GM19099 (cell line): ENCODE measurements at regions not wholly inside any gene's neighbourhood (a gene's known extent, or its start where the extent isn't known, plus 50 kb on each side); places are given as distances from the start of the nearest gene placed in this dataset.

Experiments used
- POLR2A ChIP-seq: IDR thresholded peaks from 3 replicates; pipeline ENCODE4 v1.6.1; 2011; ENCODE audit warnings: low read depth; ENCODE audit not compliant: insufficient read length; ENCODE audit errors: extremely low read depth

GRCh38 chr12:90261283-90261682 is 552.6 kb upstream of the ATP2B1 start:
- no peak for TF ChIP-seq POLR2A

DNA sequence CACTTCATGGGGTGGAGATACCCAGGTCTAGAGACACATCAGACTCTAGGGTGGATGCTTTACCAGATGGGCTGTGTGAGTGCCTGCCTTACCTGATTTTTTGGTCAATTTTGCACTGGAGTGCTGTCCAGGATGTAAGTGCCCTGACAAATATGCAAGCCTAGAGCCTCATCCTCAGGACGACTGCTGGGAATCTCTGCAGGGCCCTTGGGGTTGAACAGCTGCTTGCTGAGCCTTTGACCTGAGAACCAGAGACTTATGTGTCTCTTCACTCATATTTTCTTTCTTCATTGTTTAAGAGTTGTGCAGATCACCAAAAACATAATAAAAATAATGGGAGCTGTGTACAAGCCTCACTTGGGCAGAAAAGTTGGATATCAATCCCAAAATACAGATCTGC is 551.5 kb upstream of the ATP2B1 start:
- no peak for TF ChIP-seq POLR2A

- TF ChIP-seq POLR2A: no peak
These were observed 549.4 kb upstream of the ATP2B1 start for GRCh38 chr12:90257927-90258624.

GRCh38 chr12:90254796-90255195 is 546.2 kb upstream of the ATP2B1 start:
- TF ChIP-seq POLR2A: no peak

GRCh38 chr12:90253674-90254181 is 545.1 kb upstream of the ATP2B1 start:
- no peak for TF ChIP-seq POLR2A

DNA sequence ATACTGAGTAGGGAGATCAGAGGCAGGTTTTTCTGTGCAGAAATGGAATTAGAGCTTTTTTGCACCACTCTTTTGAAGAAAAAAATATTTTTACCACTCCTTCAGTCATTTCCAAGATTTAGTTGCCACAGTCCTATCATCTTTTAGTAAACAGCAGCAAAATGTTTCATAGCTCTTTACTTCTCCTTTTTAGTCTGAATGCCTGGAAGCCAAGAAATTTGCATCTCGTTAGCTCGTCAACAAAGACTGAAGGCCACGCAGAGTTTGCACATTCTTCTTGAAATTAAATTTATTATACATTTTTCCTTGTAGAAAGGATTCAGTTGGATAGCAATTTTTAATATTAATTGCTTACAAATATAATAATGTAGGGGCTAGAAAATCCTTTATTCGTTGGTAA is 544.5 kb upstream of the ATP2B1 start:
- TF ChIP-seq POLR2A: no peak

- no peak for TF ChIP-seq POLR2A
These were observed 542.1 kb upstream of the ATP2B1 start for GRCh38 chr12:90250766-90251165.

DNA sequence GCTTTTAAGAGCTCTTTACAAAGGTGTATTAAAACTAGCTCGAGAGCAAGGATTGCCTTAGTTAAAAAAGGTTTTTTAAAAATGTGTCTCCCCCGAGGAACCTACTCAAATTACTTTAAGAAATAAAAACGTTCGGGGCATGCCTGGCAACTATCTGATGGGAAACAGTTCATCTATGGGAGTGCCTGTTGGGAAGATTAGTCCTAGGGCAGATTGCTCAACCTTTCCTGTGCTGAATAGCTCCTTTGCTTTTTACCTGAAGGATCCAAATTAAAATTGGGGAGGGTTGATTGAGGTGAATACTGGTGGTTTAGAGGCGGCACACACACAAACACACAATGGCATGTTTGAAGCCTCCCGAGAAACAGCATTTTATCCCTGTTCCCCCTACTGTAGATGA is 541.4 kb upstream of the ATP2B1 start:
- TF ChIP-seq POLR2A: no peak

GRCh38 chr12:90246688-90247087 is 538.0 kb upstream of the ATP2B1 start:
- TF ChIP-seq POLR2A: no peak

DNA sequence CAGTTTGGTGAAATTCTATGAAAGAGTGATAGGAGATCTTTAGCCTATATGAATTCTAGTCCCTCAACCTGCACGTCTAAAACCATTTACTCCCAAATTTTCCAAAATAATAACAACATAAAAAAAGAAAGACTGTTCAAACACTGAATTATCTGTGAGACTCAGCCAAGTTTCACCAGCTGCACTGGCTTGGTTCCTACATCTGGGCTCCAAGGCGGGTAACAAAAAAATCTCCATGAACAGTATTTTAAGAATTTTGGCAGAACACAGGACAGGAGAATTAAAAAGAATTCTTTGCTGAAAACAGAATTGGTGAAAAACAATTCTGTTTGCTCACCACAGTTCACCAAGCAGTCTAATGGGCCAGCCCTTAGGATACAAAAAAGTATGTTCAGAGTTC is 536.8 kb upstream of the ATP2B1 start:
- no peak for TF ChIP-seq POLR2A

DNA sequence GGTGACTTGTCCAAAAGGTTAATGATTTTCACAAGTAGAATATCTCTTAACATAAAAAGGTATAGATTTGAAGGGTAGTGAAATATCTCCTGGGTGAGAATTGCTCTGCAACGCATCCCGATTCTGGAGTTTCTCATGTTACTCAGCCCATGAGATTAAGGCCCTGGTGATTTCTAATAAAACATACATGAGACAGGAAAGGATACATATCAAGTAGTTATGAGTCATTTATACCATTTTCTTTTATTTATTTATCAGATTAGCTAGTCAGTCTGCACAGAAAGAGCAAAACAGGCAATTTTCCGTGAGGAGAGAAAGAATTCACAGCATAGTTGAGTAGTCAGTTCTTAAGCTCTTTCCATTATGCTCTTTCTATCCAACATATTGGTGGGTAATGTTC is 535.6 kb upstream of the ATP2B1 start:
- no peak for TF ChIP-seq POLR2A

- TF ChIP-seq POLR2A: no peak
These were observed 534.6 kb upstream of the ATP2B1 start for GRCh38 chr12:90243211-90243610.

- TF ChIP-seq POLR2A: no peak
These were observed 531.2 kb upstream of the ATP2B1 start for GRCh38 chr12:90239732-90240260.

- no peak for TF ChIP-seq POLR2A
These were observed 530.1 kb upstream of the ATP2B1 start for GRCh38 chr12:90238663-90239271.

DNA sequence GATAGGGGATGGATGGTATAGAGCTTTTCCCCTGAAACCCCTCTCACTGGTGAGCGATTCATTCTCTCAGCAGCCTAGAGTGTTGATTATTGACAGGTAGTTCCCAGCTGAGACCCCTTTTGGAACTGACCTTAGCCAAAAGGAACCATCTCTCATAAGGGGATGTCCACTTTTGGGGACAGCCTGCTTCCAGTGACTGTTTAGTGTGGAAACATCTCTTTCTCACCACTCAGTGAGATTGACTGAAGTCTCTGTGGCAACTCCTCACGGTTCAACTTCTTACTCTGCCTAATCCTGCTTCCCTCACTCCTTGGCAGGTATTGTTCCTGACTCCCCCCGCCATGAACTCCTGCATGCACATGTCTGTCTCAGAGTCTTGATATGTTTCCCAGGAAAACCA is 529.2 kb upstream of the ATP2B1 start:
- TF ChIP-seq POLR2A: no peak

- TF ChIP-seq POLR2A: no peak
These were observed 527.0 kb upstream of the ATP2B1 start for GRCh38 chr12:90235642-90236041.
